ENCODE measurements at regions not wholly inside any gene's neighbourhood (a gene's known extent, or its start where the extent isn't known, plus 50 kb on each side); places are given as distances from the start of the nearest gene placed in this dataset.

DNA sequence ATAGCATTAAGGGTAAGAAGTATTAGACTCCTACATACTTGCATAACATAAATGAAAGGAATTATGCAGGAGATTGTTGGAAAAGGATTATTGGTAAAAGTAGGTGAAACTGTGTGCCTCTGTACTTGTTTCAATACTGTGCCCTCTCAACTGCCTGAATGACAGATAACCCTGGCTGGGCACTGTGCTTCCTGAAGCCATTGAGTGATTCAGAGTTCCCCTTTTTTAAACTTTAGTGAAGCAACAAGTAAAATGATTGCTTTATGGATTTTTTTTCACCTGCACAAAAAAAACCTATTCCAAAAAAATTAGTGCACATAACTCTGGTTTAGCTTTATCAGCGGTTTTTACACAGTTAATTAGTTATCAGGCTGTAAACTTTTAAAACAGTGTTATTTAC lies 204.8 kb downstream of the TRAM1L1 start:
- H3K4me3 ChIP-seq (ENCODE audit: low read length in 3 of 3), result no peak overlapping the region
- no peak overlapping the region for H3K27ac ChIP-seq (ENCODE audit: low read depth, low read length)
- H3K4me1 ChIP-seq (ENCODE audit: control insufficient read depth in 3 of 3, insufficient read depth in 3 of 3, low read length in 3 of 3), result no peaks in the 10 kb centered on the region
- H3K36me3 ChIP-seq (ENCODE audit: control insufficient read depth in 3 of 3, insufficient read depth in 3 of 3, low read length in 3 of 3), result no peaks in the 10 kb centered on the region
- H3K9me3 ChIP-seq (ENCODE audit: control insufficient read depth in 3 of 3, low read length in 3 of 3), result no peaks in the 10 kb centered on the region
- H3K9ac ChIP-seq (ENCODE audit: low read depth in 1 of 3, low read length in 3 of 3), result no peak overlapping the region
- H3K27me3 ChIP-seq (ENCODE audit: control insufficient read depth in 3 of 3, insufficient read depth in 3 of 3, low read length in 3 of 3), result no peaks in the 10 kb centered on the region

DNA sequence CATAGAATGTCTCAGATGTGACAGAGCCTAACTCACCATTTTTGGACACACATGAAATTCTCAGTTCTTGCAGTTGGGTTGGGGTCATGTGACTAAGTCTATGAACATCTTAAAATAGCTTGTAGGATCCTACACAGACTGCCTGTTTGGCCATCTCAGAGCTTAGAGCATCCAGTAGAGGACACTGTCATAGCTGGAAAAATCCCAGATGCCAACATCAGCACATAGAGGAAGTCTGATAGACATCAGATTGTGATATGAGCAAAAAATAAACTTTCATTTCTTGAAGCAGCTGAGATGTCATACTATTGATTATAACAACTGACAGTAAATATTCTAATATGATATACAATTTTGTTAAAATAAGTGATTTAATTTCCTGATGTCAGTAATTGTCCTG lies 207.1 kb downstream of the TRAM1L1 start:
- H3K9me3 ChIP-seq (ENCODE audit: control insufficient read depth in 3 of 3, low read length in 3 of 3), result no peaks in the 10 kb centered on the region
- H3K36me3 ChIP-seq (ENCODE audit: control insufficient read depth in 3 of 3, insufficient read depth in 3 of 3, low read length in 3 of 3), result no peaks in the 10 kb centered on the region
- H3K9ac ChIP-seq (ENCODE audit: low read depth in 1 of 3, low read length in 3 of 3), result no peak overlapping the region
- no peaks in the 10 kb centered on the region for H3K27me3 ChIP-seq (ENCODE audit: control insufficient read depth in 3 of 3, insufficient read depth in 3 of 3, low read length in 3 of 3)
- H3K4me3 ChIP-seq (ENCODE audit: low read length in 3 of 3), result no peak overlapping the region
- no peak overlapping the region for H3K27ac ChIP-seq (ENCODE audit: low read depth, low read length)
- H3K4me1 ChIP-seq (ENCODE audit: control insufficient read depth in 3 of 3, insufficient read depth in 3 of 3, low read length in 3 of 3), result no peaks in the 10 kb centered on the region

DNA sequence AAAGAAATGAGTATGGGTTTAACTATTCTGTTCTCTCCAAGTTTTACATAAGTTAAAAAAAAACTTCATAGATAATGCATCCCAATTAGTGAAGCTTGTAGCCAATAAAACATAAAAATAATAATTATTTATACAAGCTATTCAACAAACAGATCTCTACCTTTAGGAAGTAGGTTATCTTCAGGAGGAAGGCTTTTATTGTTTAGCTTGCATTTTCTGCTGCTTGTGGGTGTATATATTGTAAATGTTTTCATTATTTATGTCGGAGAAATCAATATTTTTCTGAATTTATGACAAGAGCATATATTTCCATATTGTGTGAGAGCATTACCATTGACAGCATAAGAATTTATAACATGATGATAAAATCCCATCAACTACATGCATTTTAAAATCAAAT lies 208.3 kb downstream of the TRAM1L1 start:
- Histone ChIP-seq H3K4me3 (ENCODE audit: low read length in 3 of 3) (no peak overlapping the region), H3K27me3 (ENCODE audit: control insufficient read depth in 3 of 3, insufficient read depth in 3 of 3, low read length in 3 of 3) (no peaks in the 10 kb centered on the region), H3K9ac (ENCODE audit: low read depth in 1 of 3, low read length in 3 of 3) (no peak overlapping the region), H3K27ac (ENCODE audit: low read depth, low read length) (no peak overlapping the region), H3K4me1 (ENCODE audit: control insufficient read depth in 3 of 3, insufficient read depth in 3 of 3, low read length in 3 of 3) (no peaks in the 10 kb centered on the region), H3K9me3 (ENCODE audit: control insufficient read depth in 3 of 3, low read length in 3 of 3) (no peaks in the 10 kb centered on the region), H3K36me3 (ENCODE audit: control insufficient read depth in 3 of 3, insufficient read depth in 3 of 3, low read length in 3 of 3) (no peaks in the 10 kb centered on the region)

DNA sequence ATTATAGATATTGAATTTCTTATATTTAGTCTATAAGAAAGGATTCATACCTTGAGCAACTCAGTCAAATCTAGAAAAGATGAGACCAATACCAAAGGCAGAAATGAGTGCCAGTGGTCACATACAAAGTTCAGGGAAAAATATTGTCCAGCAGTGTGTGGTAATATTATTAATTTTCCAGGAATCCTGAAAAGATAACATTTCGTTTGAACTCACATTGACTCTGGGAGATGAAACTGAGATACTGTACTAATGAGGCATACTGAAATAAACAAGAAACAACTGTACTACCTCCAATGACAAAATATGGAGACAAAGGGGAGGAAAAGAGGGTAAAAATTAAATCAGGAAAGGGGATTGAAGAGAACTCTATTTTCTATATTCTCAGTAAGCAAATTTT lies 212.4 kb downstream of the TRAM1L1 start:
- Histone ChIP-seq H3K36me3 (ENCODE audit: control insufficient read depth in 3 of 3, insufficient read depth in 3 of 3, low read length in 3 of 3) (no peaks in the 10 kb centered on the region), H3K9ac (ENCODE audit: low read depth in 1 of 3, low read length in 3 of 3) (no peak overlapping the region), H3K27ac (ENCODE audit: low read depth, low read length) (no peak overlapping the region), H3K4me3 (ENCODE audit: low read length in 3 of 3) (no peak overlapping the region), H3K27me3 (ENCODE audit: control insufficient read depth in 3 of 3, insufficient read depth in 3 of 3, low read length in 3 of 3) (no peaks in the 10 kb centered on the region), H3K9me3 (ENCODE audit: control insufficient read depth in 3 of 3, low read length in 3 of 3) (no peaks in the 10 kb centered on the region), H3K4me1 (ENCODE audit: control insufficient read depth in 3 of 3, insufficient read depth in 3 of 3, low read length in 3 of 3) (no peaks in the 10 kb centered on the region)

DNA sequence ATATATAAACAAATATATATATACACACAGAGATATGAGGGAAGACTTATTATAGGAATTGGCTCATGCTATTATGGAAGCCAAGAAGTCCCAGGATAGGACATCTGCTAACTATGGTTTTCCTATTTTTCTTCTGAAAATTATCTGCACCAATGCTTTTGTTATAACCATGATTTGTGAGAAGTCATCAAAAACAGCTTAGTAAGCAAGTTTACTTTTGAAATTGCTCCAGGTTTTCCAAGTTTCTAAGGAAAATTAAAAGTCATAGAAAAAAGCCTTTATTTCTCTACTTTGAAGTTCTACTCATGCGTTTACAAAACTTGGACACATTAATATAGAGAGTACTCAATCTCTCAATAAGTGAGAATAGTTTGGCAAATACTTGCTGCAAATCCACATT lies 213.1 kb downstream of the TRAM1L1 start:
- Histone ChIP-seq H3K4me3 (ENCODE audit: low read length in 3 of 3) (no peak overlapping the region), H3K9ac (ENCODE audit: low read depth in 1 of 3, low read length in 3 of 3) (no peak overlapping the region), H3K27ac (ENCODE audit: low read depth, low read length) (no peak overlapping the region), H3K9me3 (ENCODE audit: control insufficient read depth in 3 of 3, low read length in 3 of 3) (no peaks in the 10 kb centered on the region), H3K36me3 (ENCODE audit: control insufficient read depth in 3 of 3, insufficient read depth in 3 of 3, low read length in 3 of 3) (no peaks in the 10 kb centered on the region), H3K4me1 (ENCODE audit: control insufficient read depth in 3 of 3, insufficient read depth in 3 of 3, low read length in 3 of 3) (no peaks in the 10 kb centered on the region), H3K27me3 (ENCODE audit: control insufficient read depth in 3 of 3, insufficient read depth in 3 of 3, low read length in 3 of 3) (no peaks in the 10 kb centered on the region)

DNA sequence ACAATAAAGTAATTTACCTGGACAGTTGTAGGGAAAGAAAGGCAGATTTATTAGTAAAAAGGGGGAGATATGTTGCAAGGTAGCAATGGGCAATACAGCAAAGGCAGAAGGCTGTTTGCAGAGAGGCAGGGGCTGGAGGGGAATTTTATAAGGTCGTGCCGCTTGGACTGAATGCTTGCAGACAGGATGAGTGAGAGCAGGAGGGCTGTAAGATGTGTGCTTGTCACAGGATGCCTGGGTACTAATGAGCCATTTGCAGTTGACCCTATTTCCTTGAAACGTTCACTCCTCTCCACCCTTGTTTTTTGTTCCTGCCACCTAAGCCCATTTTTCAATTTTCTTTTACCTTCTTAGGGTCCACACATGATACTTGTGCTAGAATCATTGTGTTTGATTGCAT lies 214.7 kb downstream of the TRAM1L1 start:
- H3K27me3 ChIP-seq (ENCODE audit: control insufficient read depth in 3 of 3, insufficient read depth in 3 of 3, low read length in 3 of 3), result no peaks in the 10 kb centered on the region
- no peak overlapping the region for H3K27ac ChIP-seq (ENCODE audit: low read depth, low read length)
- H3K4me1 ChIP-seq (ENCODE audit: control insufficient read depth in 3 of 3, insufficient read depth in 3 of 3, low read length in 3 of 3), result no peaks in the 10 kb centered on the region
- H3K9me3 ChIP-seq (ENCODE audit: control insufficient read depth in 3 of 3, low read length in 3 of 3), result no peaks in the 10 kb centered on the region
- H3K4me3 ChIP-seq (ENCODE audit: low read length in 3 of 3), result no peak overlapping the region
- H3K9ac ChIP-seq (ENCODE audit: low read depth in 1 of 3, low read length in 3 of 3), result no peak overlapping the region
- no peaks in the 10 kb centered on the region for H3K36me3 ChIP-seq (ENCODE audit: control insufficient read depth in 3 of 3, insufficient read depth in 3 of 3, low read length in 3 of 3)

DNA sequence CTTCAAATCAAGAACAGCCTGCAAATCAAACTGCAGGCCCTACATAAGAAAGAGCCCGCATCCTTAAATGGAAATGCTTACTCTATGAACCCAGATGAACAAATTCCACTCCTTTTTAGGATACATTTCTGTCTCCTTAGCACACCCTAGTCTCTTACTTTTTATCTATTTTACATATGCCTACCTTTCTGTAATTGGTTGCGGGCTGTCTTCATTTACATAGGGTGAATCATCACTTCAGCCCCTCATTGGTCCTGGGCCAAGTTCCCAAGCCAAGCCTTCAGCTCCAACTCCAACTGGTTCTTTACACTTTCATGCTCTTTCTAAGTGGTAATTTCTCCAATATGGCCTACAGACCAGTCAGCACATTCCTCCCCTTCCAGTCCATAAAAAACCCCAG lies 219.3 kb downstream of the TRAM1L1 start:
- H3K27me3 ChIP-seq (ENCODE audit: control insufficient read depth in 3 of 3, insufficient read depth in 3 of 3, low read length in 3 of 3), result no peaks in the 10 kb centered on the region
- H3K27ac ChIP-seq (ENCODE audit: low read depth, low read length), result no peak overlapping the region
- H3K4me1 ChIP-seq (ENCODE audit: control insufficient read depth in 3 of 3, insufficient read depth in 3 of 3, low read length in 3 of 3), result no peaks in the 10 kb centered on the region
- H3K4me3 ChIP-seq (ENCODE audit: low read length in 3 of 3), result no peak overlapping the region
- no peaks in the 10 kb centered on the region for H3K36me3 ChIP-seq (ENCODE audit: control insufficient read depth in 3 of 3, insufficient read depth in 3 of 3, low read length in 3 of 3)
- H3K9ac ChIP-seq (ENCODE audit: low read depth in 1 of 3, low read length in 3 of 3), result no peak overlapping the region
- no peaks in the 10 kb centered on the region for H3K9me3 ChIP-seq (ENCODE audit: control insufficient read depth in 3 of 3, low read length in 3 of 3)

DNA sequence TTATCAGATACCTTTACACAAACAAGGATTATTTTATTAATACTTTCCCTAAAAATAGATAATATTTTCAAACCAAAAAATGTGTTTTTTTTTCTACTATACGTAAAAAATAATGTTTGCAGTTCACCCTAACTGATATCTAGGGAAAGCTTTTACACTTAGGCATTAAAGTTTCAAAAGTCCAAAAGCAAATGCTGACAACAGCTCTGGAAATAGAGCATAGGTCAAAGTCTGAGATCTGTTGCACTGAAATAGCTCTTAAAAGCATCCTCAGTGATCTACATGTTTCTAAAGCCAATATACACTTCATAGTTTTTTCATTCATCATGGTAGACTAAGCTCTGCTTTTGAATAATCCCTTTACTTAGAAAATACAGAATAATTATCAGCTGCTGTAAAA lies 222.8 kb downstream of the TRAM1L1 start:
- Histone ChIP-seq H3K9ac (ENCODE audit: low read depth in 1 of 3, low read length in 3 of 3) (no peak overlapping the region), H3K9me3 (ENCODE audit: control insufficient read depth in 3 of 3, low read length in 3 of 3) (no peaks in the 10 kb centered on the region)

DNA sequence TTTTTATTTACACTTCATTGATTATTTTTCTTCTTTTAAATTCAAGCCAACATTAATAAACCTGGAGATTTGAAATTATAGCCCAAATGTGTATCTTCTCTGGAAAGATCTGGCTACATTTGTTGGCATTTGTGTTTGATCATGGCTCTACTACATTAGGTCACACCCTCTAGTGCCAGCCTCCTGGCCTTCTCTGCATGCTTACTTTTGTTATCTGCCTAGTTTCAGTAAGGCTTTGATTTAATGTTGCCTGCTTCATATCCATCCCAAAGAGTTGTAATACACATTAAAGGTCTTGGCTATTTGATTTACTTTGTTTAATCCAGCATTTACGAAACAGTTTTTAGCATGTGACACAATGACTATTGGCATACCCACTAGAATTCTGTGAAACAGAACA lies 224.5 kb downstream of the TRAM1L1 start:
- Histone ChIP-seq H3K9me3 (ENCODE audit: control insufficient read depth in 3 of 3, low read length in 3 of 3) (no peaks in the 10 kb centered on the region), H3K9ac (ENCODE audit: low read depth in 1 of 3, low read length in 3 of 3) (no peak overlapping the region), H3K4me1 (ENCODE audit: control insufficient read depth in 3 of 3, insufficient read depth in 3 of 3, low read length in 3 of 3) (no peaks in the 10 kb centered on the region), H3K36me3 (ENCODE audit: control insufficient read depth in 3 of 3, insufficient read depth in 3 of 3, low read length in 3 of 3) (no peaks in the 10 kb centered on the region), H3K4me3 (ENCODE audit: low read length in 3 of 3) (no peak overlapping the region), H3K27me3 (ENCODE audit: control insufficient read depth in 3 of 3, insufficient read depth in 3 of 3, low read length in 3 of 3) (no peaks in the 10 kb centered on the region), H3K27ac (ENCODE audit: low read depth, low read length) (no peak overlapping the region)

More for the DNA sequence above, 222.8 kb downstream of the TRAM1L1 start:
- no peak overlapping the region for H3K27ac ChIP-seq (ENCODE audit: low read depth, low read length)
- no peaks in the 10 kb centered on the region for H3K27me3 ChIP-seq (ENCODE audit: control insufficient read depth in 3 of 3, insufficient read depth in 3 of 3, low read length in 3 of 3)
- no peaks in the 10 kb centered on the region for H3K36me3 ChIP-seq (ENCODE audit: control insufficient read depth in 3 of 3, insufficient read depth in 3 of 3, low read length in 3 of 3)
- no peaks in the 10 kb centered on the region for H3K4me1 ChIP-seq (ENCODE audit: control insufficient read depth in 3 of 3, insufficient read depth in 3 of 3, low read length in 3 of 3)
- H3K4me3 ChIP-seq (ENCODE audit: low read length in 3 of 3), result no peak overlapping the region

DNA sequence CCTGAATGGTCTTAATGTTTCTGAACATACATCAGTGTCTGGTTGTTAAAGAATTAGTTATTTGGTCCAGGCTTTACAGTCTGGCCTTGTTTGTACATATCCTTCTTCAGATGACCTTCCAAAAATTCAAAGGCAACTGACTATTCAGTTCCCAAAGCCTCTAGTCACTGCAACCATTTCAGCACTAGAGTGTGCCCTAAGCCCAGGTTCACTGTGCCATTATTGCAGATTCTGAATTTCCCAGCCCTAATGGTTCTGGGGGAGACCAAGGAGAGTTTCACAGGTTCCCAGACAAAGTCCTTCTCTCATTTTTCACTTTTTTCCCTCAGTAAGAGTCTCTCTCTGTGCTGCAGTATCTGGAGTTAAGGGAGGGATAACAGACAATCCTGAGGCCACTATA lies 235.8 kb downstream of the TRAM1L1 start:
- Histone ChIP-seq H3K27me3 (ENCODE audit: control insufficient read depth in 3 of 3, insufficient read depth in 3 of 3, low read length in 3 of 3) (no peaks in the 10 kb centered on the region), H3K9ac (ENCODE audit: low read depth in 1 of 3, low read length in 3 of 3) (no peak overlapping the region), H3K9me3 (ENCODE audit: control insufficient read depth in 3 of 3, low read length in 3 of 3) (no peaks in the 10 kb centered on the region), H3K27ac (ENCODE audit: low read depth, low read length) (no peak overlapping the region), H3K4me3 (ENCODE audit: low read length in 3 of 3) (no peak overlapping the region), H3K36me3 (ENCODE audit: control insufficient read depth in 3 of 3, insufficient read depth in 3 of 3, low read length in 3 of 3) (no peaks in the 10 kb centered on the region), H3K4me1 (ENCODE audit: control insufficient read depth in 3 of 3, insufficient read depth in 3 of 3, low read length in 3 of 3) (no peaks in the 10 kb centered on the region)

DNA sequence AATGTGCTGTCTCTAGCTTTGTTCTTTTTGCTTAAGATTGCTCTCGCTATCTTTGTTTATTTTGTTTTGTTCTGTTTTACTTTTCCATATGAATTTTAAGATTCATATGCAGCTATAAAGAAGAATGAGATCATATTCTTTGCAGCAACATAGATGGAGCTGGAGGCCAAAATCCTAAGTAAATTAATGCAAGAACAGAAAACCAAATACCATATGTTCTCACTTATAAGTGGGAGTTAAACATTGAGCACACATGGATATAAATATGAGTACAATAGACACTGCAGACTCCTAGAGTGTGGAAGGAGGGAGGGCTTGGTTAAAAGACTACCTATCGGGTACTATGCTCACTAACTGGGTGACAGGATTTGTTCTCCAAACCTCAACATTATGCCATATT lies 237.8 kb downstream of the TRAM1L1 start:
- Histone ChIP-seq H3K4me1 (ENCODE audit: control insufficient read depth in 3 of 3, insufficient read depth in 3 of 3, low read length in 3 of 3) (no peaks in the 10 kb centered on the region), H3K27me3 (ENCODE audit: control insufficient read depth in 3 of 3, insufficient read depth in 3 of 3, low read length in 3 of 3) (no peaks in the 10 kb centered on the region), H3K4me3 (ENCODE audit: low read length in 3 of 3) (no peak overlapping the region), H3K36me3 (ENCODE audit: control insufficient read depth in 3 of 3, insufficient read depth in 3 of 3, low read length in 3 of 3) (no peaks in the 10 kb centered on the region), H3K9me3 (ENCODE audit: control insufficient read depth in 3 of 3, low read length in 3 of 3) (no peaks in the 10 kb centered on the region), H3K27ac (ENCODE audit: low read depth, low read length) (no peak overlapping the region), H3K9ac (ENCODE audit: low read depth in 1 of 3, low read length in 3 of 3) (no peak overlapping the region)
